ENCODE measurements at regions not wholly inside any gene's neighbourhood (a gene's known extent, or its start where the extent isn't known, plus 50 kb on each side); places are given as distances from the start of the nearest gene placed in this dataset.
"Not testable (repeated sequence)": the region's sequence is repeated elsewhere in the genome, so short reads cannot be mapped to it uniquely, and the experiment has no call there.

- no peak for TF ChIP-seq POLR2A (IDR thresholded peaks at IDR 0.05)
- no peak for DNase-seq (ENCODE audit: low spot score in 2 of 2)
- intact Hi-C loops (cut with DNase I; ENCODE audit: low total_unique reads) = no loop called here
Observed at GRCh38 chr1:184878002-184878401, 96.3 kb downstream of the NIBAN1 start.

GRCh38 chr1:184876015-184876414 lies 98.3 kb downstream of the NIBAN1 start:
- H3K4me3 ChIP-seq (ENCODE audit: low read depth, poor library complexity, severe bottlenecking); DNase-seq (ENCODE audit: low spot score in 2 of 2); intact Hi-C loops (cut with DNase I; ENCODE audit: low total_unique reads): not testable (repeated sequence)
- 86 to 88% methylated on average over 6 of the region's 6 CpGs for WGBS, 2 donors

More at GRCh38 chr1:184878002-184878401, 96.3 kb downstream of the NIBAN1 start:
- no peak overlapping the region for H3K4me3 ChIP-seq (ENCODE audit: low read depth, poor library complexity, severe bottlenecking)

GRCh38 chr1:184875218-184875617 lies 99.1 kb downstream of the NIBAN1 start:
- WGBS, 2 donors = 64 to 77% methylated on average over 4 of the region's 4 CpGs
- no peak for DNase-seq (ENCODE audit: low spot score in 2 of 2)
- TF ChIP-seq CTCF (IDR thresholded peaks at IDR 0.05) (no peak), POLR2A (IDR thresholded peaks at IDR 0.05) (no peak)
- H3K4me3 ChIP-seq (ENCODE audit: low read depth, poor library complexity, severe bottlenecking) = no peak overlapping the region
- intact Hi-C loops (cut with DNase I; ENCODE audit: low total_unique reads) = no loop called here

GRCh38 chr1:184870319-184870718 lies 104.0 kb downstream of the NIBAN1 start:
- WGBS, 2 donors = 78 to 84% methylated on average over 7 of the region's 7 CpGs
- no peak for DNase-seq (ENCODE audit: low spot score in 2 of 2)
- TF ChIP-seq CTCF (IDR thresholded peaks at IDR 0.05) (no peak), POLR2A (IDR thresholded peaks at IDR 0.05) (no peak)
- no peak overlapping the region for H3K4me3 ChIP-seq (ENCODE audit: low read depth, poor library complexity, severe bottlenecking)
- intact Hi-C loops (cut with DNase I; ENCODE audit: low total_unique reads) = no loop called here

GRCh38 chr1:184867866-184868689 lies 106.2 kb downstream of the NIBAN1 start:
- DNase-seq (ENCODE audit: low spot score in 2 of 2) = no peak
- TF ChIP-seq POLR2A (IDR thresholded peaks at IDR 0.05) = no peak
- TF ChIP-seq CTCF (IDR thresholded peaks at IDR 0.05) = no peak
- no peak overlapping the region for H3K4me3 ChIP-seq (ENCODE audit: low read depth, poor library complexity, severe bottlenecking)
- intact Hi-C loops (cut with DNase I; ENCODE audit: low total_unique reads) = no loop called here
- 70 to 77% methylated on average over 4 of the region's 4 CpGs for WGBS, 2 donors

GRCh38 chr1:184866991-184867788 lies 107.1 kb downstream of the NIBAN1 start:
- TF ChIP-seq CTCF (IDR thresholded peaks at IDR 0.05) (no peak), POLR2A (IDR thresholded peaks at IDR 0.05) (no peak)
- intact Hi-C loops (cut with DNase I; ENCODE audit: low total_unique reads) = no loop called here
- H3K4me3 ChIP-seq (ENCODE audit: low read depth, poor library complexity, severe bottlenecking) = no peak overlapping the region
- no peak for DNase-seq (ENCODE audit: low spot score in 2 of 2)
- 59 to 63% methylated on average over 6 of the region's 6 CpGs for WGBS, 2 donors

Measured in lower leg skin (tissue), 4 donors.